Stomach (tissue), 8 donors: ENCODE measurements at regions not wholly inside any gene's neighbourhood (a gene's known extent, or its start where the extent isn't known, plus 50 kb on each side); places are given as distances from the start of the nearest gene placed in this dataset.

Source experiments
- DNase-seq, 2 donors: peaks; one replicate each; pipeline versions ENCODE4 v3.0.0 to v3.0.0-alpha.2; 2013 to 2019
- H3K27ac ChIP-seq, 5 donors: fragments of 200-600 bp in 4 of 5; sonication (generic) in 4 of 5; one replicate each; pipeline ENCODE4 v1.5.1; 2013 to 2019; ENCODE audit warnings: mild to moderate bottlenecking in 1 of 5, moderate library complexity in 1 of 5
- H3K27me3 ChIP-seq, 3 donors: fragments of 200-600 bp; sonication (generic); one replicate each; pipeline ENCODE4 v1.5.1; 2017 to 2019; ENCODE audit warnings: mixed run types in 1 of 3
- H3K36me3 ChIP-seq, 4 donors: fragments of 200-600 bp; sonication (generic); 1 replicate in 3 of 4; 2 replicates in 1 of 4; pipeline ENCODE4 v1.5.1; 2016 to 2019
- H3K4me1 ChIP-seq, 4 donors: fragments of 200-600 bp; sonication (generic); one replicate each; pipeline ENCODE4 v1.5.1; 2016 to 2019
- H3K4me3 ChIP-seq, 4 donors: fragments of 200-600 bp; sonication (generic) in 3 of 4; one replicate each; pipeline ENCODE4 v1.5.1; 2016 to 2019; ENCODE audit warnings: mild to moderate bottlenecking in 1 of 4
- H3K9me3 ChIP-seq, 4 donors: fragments of 200-600 bp; sonication (generic); one replicate each; pipeline ENCODE4 v1.5.1; 2016 to 2019
- CTCF ChIP-seq, 7 experiments: fragments of 450-650 bp in 4 of 7; fragments of 200-600 bp in 3 of 7; sonication (generic) in 3 of 7; IDR thresholded peaks; one replicate each; pipeline ENCODE4 v1.5.1; 2016 to 2019; ENCODE audit warnings: antibody characterized with exemption in 7 of 7, control low read depth in 2 of 7, mild to moderate bottlenecking in 1 of 7
- EP300 ChIP-seq: sonication (generic); formaldehyde crosslinking; IDR thresholded peaks from one replicate; pipeline ENCODE4 v1.6.1; 2017; ENCODE audit warnings: antibody characterized with exemption
- POLR2A ChIP-seq, 4 donors: fragments of 450-650 bp; IDR thresholded peaks; one replicate each; pipeline ENCODE4 v1.6.1; 2016; ENCODE audit warnings: antibody characterized with exemption in 4 of 4, control low read depth in 2 of 4, mild to moderate bottlenecking in 1 of 4, moderate library complexity in 1 of 4
- POLR2AphosphoS5 ChIP-seq, 3 donors: sonication (generic); formaldehyde crosslinking; IDR thresholded peaks; one replicate each; pipeline ENCODE4 v1.6.1; 2016; ENCODE audit warnings: antibody characterized with exemption in 3 of 3
- WGBS, 5 donors: extraction: QIAGEN DNeasy Blood & Tissue Kit in 3 of 5; methylation state at CpG; one replicate each; pipeline versions ENCODE4 v1.1.5 to v1.1.7; 2013 to 2018; 5-methylcytosine and 5-hydroxymethylcytosine counted together
- intact Hi-C: fragments of 100-400 bp; cut with DNase I; formaldehyde crosslinking; loops from one replicate; pipeline ENCODE4 v1.15.1; 2023; ENCODE audit warnings: low total_unique reads
- donor health status: healthy with polysubstance abuse.
- donor health status: Bipolar disorder and iron deficiency.
- donor health status: healthy.

GRCh38 chr14:42565556-42565955, 958.9 kb downstream of the LRFN5 start:
- intact Hi-C loops, result no loop called here
- H3K4me1 ChIP-seq, result no peaks in the 10 kb centered on the region
- peaks cover 0 to 9% (median under 1%) of the 10 kb centered on the region in 4 donors for H3K9me3 ChIP-seq
- H3K27me3 ChIP-seq, result no peaks in the 10 kb centered on the region
- H3K36me3 ChIP-seq, result no peaks in the 10 kb centered on the region
- DNase-seq, result no peak
- TF ChIP-seq EP300 (no peak), POLR2A (IDR thresholded peaks at IDR 0.05) (no peak), CTCF (IDR thresholded peaks at IDR 0.05) (no peak), POLR2AphosphoS5 (IDR thresholded peaks at IDR 0.05) (no peak)
- H3K4me3 ChIP-seq, result no peak overlapping the region
- H3K27ac ChIP-seq, result no peak overlapping the region

DNA sequence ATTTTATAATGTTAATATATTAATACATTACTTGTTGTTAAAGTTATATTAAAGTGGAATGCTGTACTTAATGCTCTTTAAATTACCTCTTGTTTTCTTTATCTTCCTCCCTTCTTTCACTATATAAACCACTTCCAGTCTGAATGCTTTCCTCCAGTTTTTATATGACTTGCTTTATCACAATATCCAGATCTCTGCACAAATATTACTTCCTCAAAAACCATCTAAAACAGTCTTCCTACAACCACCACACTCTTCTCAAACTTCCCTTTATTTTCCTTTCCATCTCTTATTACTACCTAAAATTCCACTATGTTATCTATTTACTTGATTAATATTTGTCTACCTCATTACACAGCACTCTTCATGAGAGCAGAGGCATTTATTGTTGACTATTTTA, 956.6 kb downstream of the LRFN5 start:
- intact Hi-C loops, result no loop called here
- no peak for TF ChIP-seq POLR2AphosphoS5 (IDR thresholded peaks at IDR 0.05)
- TF ChIP-seq CTCF (IDR thresholded peaks at IDR 0.05), result no peak
- TF ChIP-seq POLR2A (IDR thresholded peaks at IDR 0.05), result no peak
- no peak for TF ChIP-seq EP300
- no peak for DNase-seq
- Histone ChIP-seq H3K27ac (no peak overlapping the region), H3K9me3 (peaks cover 0 to 10% (median 2%) of the 10 kb centered on the region in 4 donors), H3K27me3 (no peaks in the 10 kb centered on the region), H3K4me3 (no peak overlapping the region), H3K4me1 (no peaks in the 10 kb centered on the region), H3K36me3 (no peaks in the 10 kb centered on the region)

- Histone ChIP-seq H3K27ac (no peak overlapping the region), H3K9me3 (peaks cover 0 to 10% (median 2%) of the 10 kb centered on the region in 4 donors), H3K4me3 (no peak overlapping the region), H3K4me1 (no peaks in the 10 kb centered on the region), H3K27me3 (no peaks in the 10 kb centered on the region), H3K36me3 (no peaks in the 10 kb centered on the region)
- no peak for DNase-seq
- TF ChIP-seq CTCF (IDR thresholded peaks at IDR 0.05) (no peak), POLR2A (IDR thresholded peaks at IDR 0.05) (no peak)
- intact Hi-C loops, result no loop called here
- 25 to 36% (median 34%) methylated on average over 2 of the region's 2 CpGs for WGBS, 5 donors
Measured at GRCh38 chr14:42556551-42556950, 949.9 kb downstream of the LRFN5 start.

DNA sequence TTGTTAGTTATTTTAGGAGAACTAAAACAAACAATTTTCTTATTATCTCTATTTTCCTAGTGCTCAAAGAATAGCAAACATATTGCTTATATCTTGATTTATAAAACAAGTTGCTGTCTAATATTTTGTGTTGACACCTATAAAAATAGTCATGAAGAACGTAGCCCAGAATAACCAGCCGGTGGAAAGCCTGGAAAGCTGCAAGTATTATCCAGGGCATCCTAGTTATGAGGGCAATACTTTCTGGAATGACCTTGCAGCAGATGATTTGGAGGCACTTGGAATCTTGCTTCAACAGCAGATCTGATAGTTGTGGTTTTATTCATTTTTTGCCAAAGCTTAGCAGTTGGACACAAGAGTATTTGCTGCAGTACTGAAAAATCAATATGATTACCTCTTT, 948.7 kb downstream of the LRFN5 start:
- H3K9me3 ChIP-seq, result peaks cover 0 to 10% (median 2%) of the 10 kb centered on the region in 4 donors
- no peaks in the 10 kb centered on the region for H3K4me1 ChIP-seq
- intact Hi-C loops, result no loop called here
- no peak overlapping the region for H3K4me3 ChIP-seq
- H3K27ac ChIP-seq, result no peak overlapping the region
- H3K36me3 ChIP-seq, result no peaks in the 10 kb centered on the region
- no peak for TF ChIP-seq EP300
- TF ChIP-seq CTCF (IDR thresholded peaks at IDR 0.05), result no peak
- no peak for TF ChIP-seq POLR2AphosphoS5 (IDR thresholded peaks at IDR 0.05)
- no peak for TF ChIP-seq POLR2A (IDR thresholded peaks at IDR 0.05)
- no peak for DNase-seq
- WGBS, 5 donors, result 77 to 90% (median 82%) methylated on average over 2 of the region's 2 CpGs
- no peaks in the 10 kb centered on the region for H3K27me3 ChIP-seq

- intact Hi-C loops, result no loop called here
- DNase-seq, result no peak
- no peaks in the 10 kb centered on the region for H3K4me1 ChIP-seq
- no peaks in the 10 kb centered on the region for H3K27me3 ChIP-seq
- WGBS, 5 donors, result 89 to 97% (median 92%) methylated on average over 2 of the region's 2 CpGs
- no peaks in the 10 kb centered on the region for H3K36me3 ChIP-seq
- no peak overlapping the region for H3K4me3 ChIP-seq
- TF ChIP-seq POLR2AphosphoS5 (IDR thresholded peaks at IDR 0.05) (no peak), POLR2A (IDR thresholded peaks at IDR 0.05) (no peak), CTCF (IDR thresholded peaks at IDR 0.05) (no peak), EP300 (no peak)
- peaks cover 0 to 5% (median 2%) of the 10 kb centered on the region in 4 donors for H3K9me3 ChIP-seq
- no peak overlapping the region for H3K27ac ChIP-seq
Measured at GRCh38 chr14:42554091-42554490, 947.4 kb downstream of the LRFN5 start.
